GM12872 (cell line): ENCODE measurements at regions not wholly inside any gene's neighbourhood (a gene's known extent, or its start where the extent isn't known, plus 50 kb on each side); places are given as distances from the start of the nearest gene placed in this dataset.

Source experiments
- TF ChIP-seq, protein P1 (sequence below): IDR thresholded peaks from 3 replicates; pipeline ENCODE4 v1.5.1; 2011; ENCODE audit warnings: low read depth, mild to moderate bottlenecking, low read length, moderate library complexity; ENCODE audit not compliant: insufficient read depth

DNA sequence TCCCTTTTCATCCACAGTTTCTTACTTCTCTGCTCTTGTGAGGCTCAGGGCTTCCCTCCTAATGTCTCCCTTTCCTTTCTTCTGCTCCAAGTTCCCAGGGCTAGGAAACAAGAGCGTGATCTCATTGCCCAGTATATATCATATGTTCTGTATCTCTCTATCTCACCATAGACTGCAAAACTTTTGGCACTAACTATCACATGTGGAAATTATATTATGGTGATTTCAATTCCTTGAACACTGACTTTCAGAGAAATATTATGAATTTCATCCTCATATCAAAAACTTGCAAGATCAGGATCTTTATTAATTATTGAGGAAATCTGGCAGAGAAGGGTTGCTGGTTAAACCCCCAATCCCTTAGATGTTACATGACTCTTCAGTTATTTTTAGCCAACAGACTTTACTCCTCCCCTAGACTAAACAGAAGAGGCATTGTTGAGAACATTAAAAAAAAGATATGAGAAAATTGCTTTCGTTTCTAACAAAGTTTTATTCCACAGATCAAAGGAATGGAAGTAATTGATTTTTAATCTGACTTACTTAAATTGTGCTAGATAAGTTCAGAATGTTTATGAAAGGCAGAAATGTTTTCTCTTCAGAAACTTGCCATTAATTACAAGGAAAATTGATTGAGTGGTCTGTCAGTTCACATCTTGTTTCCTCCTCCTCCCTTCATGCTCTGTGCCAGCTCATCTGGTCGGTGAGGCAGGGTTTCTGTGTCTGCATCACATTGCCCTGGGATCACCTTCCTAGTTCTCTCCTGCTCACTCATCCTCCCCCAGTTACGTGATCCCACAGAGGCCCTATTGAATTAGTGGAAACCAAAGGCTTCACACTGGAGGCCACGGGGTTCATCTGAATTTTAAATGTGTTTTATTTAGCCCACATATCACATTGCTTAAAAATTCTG is 378.5 kb downstream of the LMO7 start:
- TF ChIP-seq, protein P1, sequence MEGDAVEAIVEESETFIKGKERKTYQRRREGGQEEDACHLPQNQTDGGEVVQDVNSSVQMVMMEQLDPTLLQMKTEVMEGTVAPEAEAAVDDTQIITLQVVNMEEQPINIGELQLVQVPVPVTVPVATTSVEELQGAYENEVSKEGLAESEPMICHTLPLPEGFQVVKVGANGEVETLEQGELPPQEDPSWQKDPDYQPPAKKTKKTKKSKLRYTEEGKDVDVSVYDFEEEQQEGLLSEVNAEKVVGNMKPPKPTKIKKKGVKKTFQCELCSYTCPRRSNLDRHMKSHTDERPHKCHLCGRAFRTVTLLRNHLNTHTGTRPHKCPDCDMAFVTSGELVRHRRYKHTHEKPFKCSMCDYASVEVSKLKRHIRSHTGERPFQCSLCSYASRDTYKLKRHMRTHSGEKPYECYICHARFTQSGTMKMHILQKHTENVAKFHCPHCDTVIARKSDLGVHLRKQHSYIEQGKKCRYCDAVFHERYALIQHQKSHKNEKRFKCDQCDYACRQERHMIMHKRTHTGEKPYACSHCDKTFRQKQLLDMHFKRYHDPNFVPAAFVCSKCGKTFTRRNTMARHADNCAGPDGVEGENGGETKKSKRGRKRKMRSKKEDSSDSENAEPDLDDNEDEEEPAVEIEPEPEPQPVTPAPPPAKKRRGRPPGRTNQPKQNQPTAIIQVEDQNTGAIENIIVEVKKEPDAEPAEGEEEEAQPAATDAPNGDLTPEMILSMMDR, result no peak

DNA sequence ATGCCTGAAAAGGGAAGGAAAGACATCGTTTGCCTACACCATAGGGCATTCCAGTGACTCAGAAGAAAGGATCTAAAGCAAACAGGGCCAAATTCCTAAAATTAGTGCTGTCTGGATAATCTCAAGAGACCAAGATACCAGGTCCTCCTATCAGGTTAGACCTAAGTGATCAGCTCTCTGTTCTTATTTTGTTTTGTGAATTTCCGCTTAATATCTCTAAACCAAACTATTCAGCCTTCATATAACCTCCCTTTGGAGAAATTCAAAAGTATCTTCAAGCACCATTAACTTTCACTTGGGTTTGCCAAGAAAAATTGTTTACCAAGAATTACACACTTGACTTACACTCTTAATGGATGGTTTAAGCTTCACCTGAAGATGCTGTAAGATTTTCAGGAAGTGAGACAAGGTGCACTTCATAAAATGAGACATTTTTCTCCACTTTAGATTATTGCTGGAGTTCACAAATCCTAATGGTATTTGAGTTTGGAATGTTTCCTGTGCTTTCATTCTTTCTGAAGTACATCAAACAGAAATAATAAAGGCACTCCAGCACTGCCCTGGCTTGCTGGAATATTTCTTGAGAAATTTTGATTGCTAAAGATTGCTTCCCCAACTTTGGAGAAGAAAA is 376.1 kb downstream of the LMO7 start:
- TF ChIP-seq, protein P1, result no peak

DNA sequence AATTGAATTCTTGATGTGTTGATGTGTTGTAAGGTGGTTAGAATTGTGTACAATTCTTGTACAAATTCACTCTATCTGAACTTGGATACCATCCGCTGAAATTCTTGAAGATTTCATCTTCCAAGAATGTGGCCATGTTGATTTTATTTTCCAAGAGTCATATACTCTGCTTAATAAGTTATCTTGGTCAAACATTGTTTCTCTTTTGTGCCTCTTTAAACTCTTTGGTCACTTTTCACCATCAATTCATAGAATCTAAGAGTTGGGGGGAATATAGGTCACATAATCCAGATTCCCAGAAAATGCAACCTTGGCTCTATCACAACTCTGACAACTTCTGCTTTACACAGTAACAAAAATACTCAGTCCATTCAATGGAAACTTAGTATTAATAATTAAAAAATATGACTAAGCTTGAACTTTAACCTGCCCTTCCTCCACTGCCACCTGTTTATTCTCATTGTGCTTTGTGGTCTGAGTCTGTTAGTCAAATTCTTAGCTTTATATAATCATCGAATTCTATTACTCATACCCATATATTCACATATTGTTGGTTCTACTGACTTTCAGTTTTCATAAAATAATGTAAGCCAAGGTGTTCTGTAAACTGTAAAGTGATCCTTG is 373.2 kb downstream of the LMO7 start:
- TF ChIP-seq, protein P1, result no peak

DNA sequence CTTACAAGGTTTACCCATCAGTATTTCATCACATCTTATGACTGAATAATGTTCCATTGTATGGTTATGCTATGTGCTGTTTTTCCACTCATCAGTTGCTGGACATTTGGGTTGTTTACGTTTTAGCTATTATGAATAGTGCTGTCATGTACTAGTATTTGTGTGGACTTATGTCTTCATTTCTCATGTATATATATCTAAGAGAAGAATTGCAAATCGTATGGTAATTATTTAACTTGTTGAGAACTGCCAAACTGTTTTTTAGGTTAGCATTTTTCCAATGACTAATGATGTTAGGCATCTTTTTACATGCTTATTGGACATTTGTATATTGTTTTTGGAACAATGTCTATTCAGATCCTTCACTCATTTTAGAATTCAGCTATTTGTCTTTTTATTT is 368.3 kb downstream of the LMO7 start:
- TF ChIP-seq, protein P1, result no peak

DNA sequence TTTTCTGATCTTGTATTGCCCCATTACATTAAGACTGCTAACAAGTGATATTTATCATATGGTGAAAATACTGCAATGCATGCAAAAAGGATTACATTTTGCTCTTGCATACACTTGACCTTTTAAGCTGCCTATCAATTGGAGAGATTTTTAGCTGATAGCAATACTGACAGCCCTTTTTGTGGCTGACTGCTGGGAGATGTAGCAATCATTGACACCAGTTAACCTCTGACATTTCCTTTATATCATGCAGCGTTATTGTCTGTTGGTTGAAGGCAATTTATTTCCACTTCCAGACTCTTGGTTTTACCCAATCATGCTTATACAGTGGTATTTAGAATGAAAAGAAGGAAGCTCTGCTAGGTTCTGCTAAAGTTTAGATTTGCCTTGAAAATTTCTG is 364.0 kb downstream of the LMO7 start:
- TF ChIP-seq, protein P1, result no peak

DNA sequence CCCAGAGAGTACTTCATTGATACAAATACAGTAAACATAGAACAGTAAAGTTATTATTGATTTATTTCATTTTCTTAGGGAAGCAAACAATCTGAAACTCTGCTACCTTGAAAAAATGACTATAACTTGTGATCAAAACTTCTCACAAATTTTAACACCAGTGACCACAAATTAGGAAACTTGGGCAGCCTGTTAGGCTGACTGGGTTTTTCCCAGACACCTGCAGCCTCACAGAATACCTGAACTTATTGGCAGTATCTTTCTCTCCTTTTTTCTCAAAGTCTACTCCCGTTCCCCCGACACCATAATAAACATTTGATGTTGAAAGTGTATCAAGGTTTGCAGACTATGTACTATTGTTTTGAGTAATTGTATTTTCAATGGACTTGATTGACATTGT is 360.5 kb downstream of the LMO7 start:
- TF ChIP-seq, protein P1, result no peak

DNA sequence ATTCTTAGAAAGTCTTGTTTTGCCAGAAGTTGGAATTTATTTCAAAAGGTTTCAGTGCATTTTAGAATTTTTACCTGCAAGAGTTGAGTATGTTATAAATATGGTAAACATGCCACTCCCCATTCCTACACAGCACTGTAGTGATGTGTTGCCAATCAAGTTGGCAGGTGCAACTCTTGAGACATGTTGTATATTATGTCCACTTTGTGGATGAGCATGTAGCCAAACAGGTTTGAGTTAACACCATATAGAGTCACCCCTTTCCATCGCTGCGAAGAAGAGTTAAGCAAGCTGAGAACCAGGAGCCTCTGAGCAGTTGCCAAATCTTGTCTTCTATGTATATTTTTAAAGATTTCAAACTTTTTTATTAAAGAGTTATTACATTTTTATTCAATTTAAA is 359.8 kb downstream of the LMO7 start:
- TF ChIP-seq, protein P1, result no peak
